T-cell (primary cell): ENCODE measurements at regions not wholly inside any gene's neighbourhood (a gene's known extent, or its start where the extent isn't known, plus 50 kb on each side); places are given as distances from the start of the nearest gene placed in this dataset.
A peak's percentile ranks its signal among the peaks of the same experiment; 100 is the strongest.

Experiments
- ATAC-seq, 4 experiments: fragments of 200-7000 bp in 3 of 4; fragments of 150-1000 bp in 1 of 4; cut with Tn5 transposase; replicated peaks in 1 of 4; 1 replicate in 3 of 4; 2 replicates in 1 of 4; pipeline ENCODE4 v1.10.0; 2021; ENCODE audit warnings: moderate library complexity in 3 of 4, mild to moderate bottlenecking in 2 of 4, moderate number of reproducible peaks in 1 of 4
- CTCF ChIA-PET, 2 donors: fragments of 300-600 bp; sonication (Branson Sonifier 250); formaldehyde crosslinking; loops; one replicate each; lab custom pipeline; 2022; ENCODE audit warnings: antibody characterized with exemption in 2 of 2; lab: Charles Lee
- POLR2A ChIA-PET, 2 donors: fragments of 300-600 bp; sonication (Branson Sonifier 250); formaldehyde crosslinking; loops; one replicate each; lab custom pipeline; 2022; ENCODE audit warnings: antibody characterized with exemption in 2 of 2; lab: Charles Lee
- DNase-seq, 35 experiments: peaks; one replicate each; pipeline versions ENCODE4 v3.0.0 to v3.0.0-alpha.2; 2013 to 2023
- H3K27ac ChIP-seq: one replicate; pipeline ENCODE4 v1.5.1; 2013; ENCODE audit warnings: low read length
- H3K27me3 ChIP-seq, 2 experiments: replicated peaks in 1 of 2; 1 replicate in 1 of 2; 2 replicates in 1 of 2; pipeline versions ENCODE4 v1.6.1 to v1.7.0; 2013; ENCODE audit warnings: low read length in 1 of 2, mixed read lengths in 1 of 2; ENCODE audit not compliant: control insufficient read depth in 2 of 2, insufficient read depth in 2 of 2; ENCODE audit errors: extremely low read depth in 1 of 2
- H3K36me3 ChIP-seq, 2 donors: 1 replicate in 1 of 2; 2 replicates in 1 of 2; pipeline versions ENCODE4 v1.6.1 to v1.7.0; 2013; ENCODE audit warnings: low read length in 1 of 2; ENCODE audit not compliant: control insufficient read depth in 2 of 2, insufficient read depth in 1 of 2; ENCODE audit errors: extremely low read depth in 1 of 2
- H3K4me1 ChIP-seq, 2 experiments: 1 replicate in 1 of 2; 2 replicates in 1 of 2; pipeline versions ENCODE4 v1.6.1 to v1.7.0; 2013; ENCODE audit warnings: low read length in 2 of 2, mixed read lengths in 1 of 2; ENCODE audit not compliant: insufficient read depth in 2 of 2, control insufficient read depth in 1 of 2; ENCODE audit errors: extremely low read depth in 1 of 2
- H3K4me3 ChIP-seq, 2 donors: 1 replicate in 1 of 2; 2 replicates in 1 of 2; pipeline versions ENCODE4 v1.5.1 to v1.7.0; 2013; ENCODE audit warnings: mild to moderate bottlenecking in 2 of 2, low read length in 1 of 2, moderate library complexity in 1 of 2; ENCODE audit not compliant: control insufficient read depth in 1 of 2; ENCODE audit errors: extremely low read depth in 1 of 2
- H3K9me3 ChIP-seq: 2 replicates; pipeline ENCODE4 v1.7.0; 2013
- H3K27ac Mint-ChIP-seq, 2 donors: one replicate each; pipeline ENCODE4 v1.8.0; 2020 to 2021; ENCODE audit warnings: mild to moderate bottlenecking in 2 of 2, mixed read lengths in 2 of 2
- H3K27me3 Mint-ChIP-seq, 2 donors: one replicate each; pipeline ENCODE4 v1.8.0; 2021 to 2022; ENCODE audit warnings: mixed read lengths in 2 of 2
- H3K36me3 Mint-ChIP-seq: one replicate; pipeline ENCODE4 v1.8.0; 2021; ENCODE audit warnings: mixed read lengths
- H3K4me1 Mint-ChIP-seq, 3 donors: one replicate each; pipeline ENCODE4 v1.8.0; 2020 to 2022; ENCODE audit warnings: mixed read lengths in 3 of 3, mild to moderate bottlenecking in 1 of 3
- H3K4me3 Mint-ChIP-seq, 3 donors: one replicate each; pipeline ENCODE4 v1.8.0; 2020 to 2022; ENCODE audit warnings: mild to moderate bottlenecking in 3 of 3, mixed read lengths in 3 of 3, moderate library complexity in 3 of 3
- H3K9me3 Mint-ChIP-seq, 3 donors: one replicate each; pipeline ENCODE4 v1.8.0; 2020 to 2022; ENCODE audit warnings: mixed read lengths in 3 of 3
- WGBS: methylation state at CpG from one replicate; pipeline ENCODE4 v1.1.5; 2013; ENCODE audit warnings: missing lambda C conversion rate; ENCODE audit not compliant: insufficient coverage; 5-methylcytosine and 5-hydroxymethylcytosine counted together

DNA sequence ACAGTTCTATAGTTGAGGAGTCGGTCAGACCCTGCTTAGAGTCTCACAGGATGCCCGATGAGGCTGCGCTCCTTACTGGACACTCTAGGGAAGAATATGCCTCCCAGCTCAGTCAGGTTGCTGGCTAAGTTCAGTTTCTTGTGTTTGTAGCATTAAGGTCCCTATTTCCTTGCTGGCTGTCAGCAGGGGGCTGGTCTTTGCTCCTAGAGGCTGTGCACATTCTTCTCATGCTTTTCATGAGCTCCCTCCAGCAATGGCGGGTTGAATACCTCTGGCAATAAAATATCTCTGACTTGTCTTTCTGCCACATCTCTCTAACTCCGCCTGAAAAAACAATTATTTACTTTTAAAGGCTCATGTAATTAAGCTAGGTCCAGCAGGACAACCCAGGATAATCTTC is 79.4 kb upstream of the DNAJC10 start:
- no peak for ATAC-seq
- H3K27ac ChIP-seq: no peak overlapping the region
- CTCF ChIA-PET: interaction anchor here in 1 of 2 donors (0.6 kb wide), 1 partner anchor 22 kb away, joined by 3 read pairs; no protein-coding TSS in a partner anchor
- POLR2A ChIA-PET: no interaction called here
- Mint-ChIP-seq H3K9me3 (no peaks in the 10 kb centered on the region), H3K27ac (no peak overlapping the region), H3K4me3 (no peak overlapping the region), H3K27me3 (peaks cover 8 to 15% of the 10 kb centered on the region in 2 donors), H3K36me3 (no peaks in the 10 kb centered on the region), H3K4me1 (no peaks in the 10 kb centered on the region)
- peaks cover 0 to 3% of the 10 kb centered on the region in 2 experiments for H3K27me3 ChIP-seq
- no peaks in the 10 kb centered on the region for H3K9me3 ChIP-seq
- H3K36me3 ChIP-seq: no peaks in the 10 kb centered on the region
- H3K4me1 ChIP-seq: no peaks in the 10 kb centered on the region
- 38% methylated on average over 3 of the region's 5 CpGs for WGBS
- H3K4me3 ChIP-seq: no peak overlapping the region
- DNase-seq: no peak

DNA sequence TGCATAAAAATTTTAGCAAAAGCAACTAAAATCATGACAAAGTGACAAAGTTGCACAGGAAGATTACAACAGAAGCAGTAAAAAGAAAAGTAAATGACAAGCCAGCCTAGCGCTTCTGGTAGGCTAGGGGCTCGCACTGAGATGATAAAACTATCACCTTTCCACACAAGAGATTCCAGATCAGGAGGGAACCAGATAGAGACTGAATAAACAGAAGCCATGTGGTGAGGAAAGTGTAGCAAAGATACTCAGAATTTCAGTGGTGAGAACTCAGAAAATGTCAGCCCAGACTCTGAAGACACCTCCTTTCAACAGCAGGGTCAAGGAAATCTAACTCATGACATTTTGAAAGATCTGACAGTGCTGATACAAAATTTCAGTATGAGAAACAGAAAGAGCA is 77.4 kb upstream of the DNAJC10 start:
- POLR2A ChIA-PET: no interaction called here
- H3K9me3 Mint-ChIP-seq: no peaks in the 10 kb centered on the region
- DNase-seq: no peak
- WGBS: no CpG with 5 or more reads among the region's 2 CpGs
- H3K4me1 Mint-ChIP-seq: no peaks in the 10 kb centered on the region
- H3K27me3 Mint-ChIP-seq: peaks cover 6 to 13% of the 10 kb centered on the region in 2 donors
- Histone ChIP-seq H3K36me3 (no peaks in the 10 kb centered on the region), H3K4me3 (no peak overlapping the region), H3K27ac (no peak overlapping the region), H3K4me1 (no peaks in the 10 kb centered on the region), H3K9me3 (no peaks in the 10 kb centered on the region), H3K27me3 (peaks cover 0 to 3% of the 10 kb centered on the region in 2 experiments)
- no peaks in the 10 kb centered on the region for H3K36me3 Mint-ChIP-seq
- H3K27ac Mint-ChIP-seq: no peak overlapping the region
- ATAC-seq: no peak
- no peak overlapping the region for H3K4me3 Mint-ChIP-seq
- CTCF ChIA-PET: no interaction called here

DNA sequence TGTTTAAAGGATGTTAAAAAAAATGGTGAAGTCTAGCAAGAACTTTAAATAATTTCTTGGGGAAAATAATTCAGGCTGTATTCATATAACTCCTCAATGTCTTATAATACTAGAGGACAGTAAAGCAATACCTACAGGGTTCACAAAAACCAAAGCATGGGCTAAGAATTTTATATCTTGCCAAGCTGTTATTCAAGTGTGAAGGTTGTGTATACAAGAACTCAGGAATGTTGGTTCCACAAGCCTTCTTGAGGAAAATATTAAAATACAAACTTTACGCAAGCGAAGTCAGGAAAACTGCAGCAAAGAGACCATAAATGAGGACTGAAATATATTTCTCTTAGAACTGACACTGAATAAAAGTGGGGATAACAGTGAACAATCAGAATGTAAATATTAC is 76.1 kb upstream of the DNAJC10 start:
- H3K4me3 ChIP-seq: no peak overlapping the region
- WGBS: no CpG with 5 or more reads among the region's 2 CpGs
- Mint-ChIP-seq H3K36me3 (no peaks in the 10 kb centered on the region), H3K27me3 (peaks cover 6 to 13% of the 10 kb centered on the region in 2 donors), H3K4me1 (no peaks in the 10 kb centered on the region), H3K27ac (no peak overlapping the region), H3K4me3 (no peak overlapping the region), H3K9me3 (no peaks in the 10 kb centered on the region)
- no peaks in the 10 kb centered on the region for H3K4me1 ChIP-seq
- CTCF ChIA-PET: no interaction called here
- no peaks in the 10 kb centered on the region for H3K9me3 ChIP-seq
- POLR2A ChIA-PET: no interaction called here
- H3K27me3 ChIP-seq: peaks cover 0 to 3% of the 10 kb centered on the region in 2 experiments
- no peak overlapping the region for H3K27ac ChIP-seq
- DNase-seq (no peak), ATAC-seq (no peak)
- H3K36me3 ChIP-seq: no peaks in the 10 kb centered on the region

DNA sequence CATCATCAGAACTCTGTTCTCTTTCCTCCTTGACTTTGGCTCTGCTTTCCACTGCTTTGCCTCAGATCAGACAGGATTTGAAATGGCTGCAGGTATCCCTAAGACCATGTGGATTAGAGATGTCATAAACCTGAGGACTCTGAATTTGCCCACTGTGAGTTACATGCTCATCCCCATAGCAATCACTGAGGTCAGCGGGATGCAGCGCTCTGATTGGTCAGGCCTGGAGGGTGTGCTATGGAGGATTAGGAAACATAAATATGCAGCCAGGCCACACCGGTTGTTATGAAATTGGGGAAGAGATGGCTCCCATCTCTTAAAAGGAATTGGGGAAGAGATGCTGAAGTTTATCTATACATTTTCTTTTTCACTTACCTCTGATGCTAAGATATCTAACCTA is 73.7 kb upstream of the DNAJC10 start:
- H3K27ac Mint-ChIP-seq: no peak overlapping the region
- no peak overlapping the region for H3K4me3 Mint-ChIP-seq
- Histone ChIP-seq H3K9me3 (no peaks in the 10 kb centered on the region), H3K4me1 (no peaks in the 10 kb centered on the region), H3K4me3 (no peak overlapping the region), H3K27ac (no peak overlapping the region), H3K27me3 (no peaks in the 10 kb centered on the region), H3K36me3 (no peaks in the 10 kb centered on the region)
- H3K27me3 Mint-ChIP-seq: peaks cover under 1 to 4% of the 10 kb centered on the region in 2 donors
- H3K36me3 Mint-ChIP-seq: no peaks in the 10 kb centered on the region
- H3K4me1 Mint-ChIP-seq: no peaks in the 10 kb centered on the region
- ChIA-PET POLR2A (no interaction called here), CTCF (no interaction called here)
- no peaks in the 10 kb centered on the region for H3K9me3 Mint-ChIP-seq
- WGBS: no CpG with 5 or more reads among the region's 3 CpGs
- DNase-seq (peak in 19 of 35 experiments; percentile 3 to 38 (median 12)), ATAC-seq (peak in 3 of 4 experiments; percentile 55 to 58 (median 57))

DNA sequence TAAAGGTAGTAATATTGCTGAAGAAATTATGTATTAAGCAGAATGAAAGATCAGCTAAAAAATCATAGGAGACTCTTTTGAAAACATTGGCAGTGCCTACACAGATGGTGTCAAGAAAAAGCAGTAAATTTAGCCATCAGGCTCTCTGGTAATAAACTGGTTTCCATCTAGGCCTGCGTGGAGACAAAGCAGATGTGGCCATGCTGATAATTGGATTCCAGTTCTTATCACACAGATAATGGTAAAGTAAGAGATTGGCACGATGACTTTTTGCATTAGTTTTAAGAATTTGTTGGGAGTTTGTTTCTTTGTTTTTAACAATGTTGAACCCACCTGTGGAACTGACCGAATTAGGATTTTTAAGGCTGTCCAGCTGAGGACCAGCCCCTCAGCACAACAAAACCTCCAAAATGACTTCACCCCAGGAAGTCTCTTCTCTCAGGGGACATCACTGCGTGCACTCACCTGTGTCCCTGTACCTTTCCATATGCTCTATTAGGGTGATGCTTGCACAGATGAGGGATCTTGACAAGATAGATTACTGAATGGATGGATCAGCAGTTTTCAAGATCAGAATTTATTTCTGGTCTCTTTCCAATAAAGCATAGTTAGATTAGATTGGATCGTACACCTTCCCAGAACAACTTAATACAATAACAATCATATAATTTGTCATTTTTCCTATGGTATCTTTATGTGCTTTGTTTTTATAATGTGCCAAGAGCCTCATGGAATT is 69.1 kb upstream of the DNAJC10 start:
- H3K27ac Mint-ChIP-seq: no peak overlapping the region
- H3K4me1 ChIP-seq: no peaks in the 10 kb centered on the region
- POLR2A ChIA-PET: no interaction called here
- H3K4me3 Mint-ChIP-seq: no peak overlapping the region
- no peaks in the 10 kb centered on the region for H3K9me3 ChIP-seq
- H3K4me1 Mint-ChIP-seq: peaks cover under 1 to 4% (median under 1%) of the 10 kb centered on the region in 3 donors
- H3K4me3 ChIP-seq: no peak overlapping the region
- ATAC-seq (no peak), DNase-seq (no peak)
- no peak overlapping the region for H3K27ac ChIP-seq
- no peaks in the 10 kb centered on the region for H3K36me3 Mint-ChIP-seq
- no peaks in the 10 kb centered on the region for H3K9me3 Mint-ChIP-seq
- no peaks in the 10 kb centered on the region for H3K36me3 ChIP-seq
- no peaks in the 10 kb centered on the region for H3K27me3 Mint-ChIP-seq
- WGBS: no CpG with 5 or more reads among the region's 5 CpGs
- H3K27me3 ChIP-seq: no peaks in the 10 kb centered on the region
- CTCF ChIA-PET: no interaction called here

DNA sequence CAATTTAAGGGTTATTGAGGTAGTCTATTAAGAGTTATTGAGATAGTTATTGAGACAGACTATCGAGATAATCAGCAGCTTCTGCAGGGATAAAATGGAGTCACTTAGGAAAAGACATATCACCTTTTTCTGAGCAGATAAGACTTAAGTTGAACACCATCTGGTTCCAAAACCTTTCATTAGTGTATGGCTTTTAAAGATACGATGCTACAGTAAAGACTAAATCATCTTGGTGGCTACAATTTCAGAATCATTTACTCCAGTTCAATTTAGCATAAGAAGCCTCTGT is 68.6 kb upstream of the DNAJC10 start:
- CTCF ChIA-PET: no interaction called here
- no peaks in the 10 kb centered on the region for H3K4me1 ChIP-seq
- no peaks in the 10 kb centered on the region for H3K9me3 Mint-ChIP-seq

More for the DNA sequence above, 68.6 kb upstream of the DNAJC10 start:
- Mint-ChIP-seq H3K36me3 (no peaks in the 10 kb centered on the region), H3K27ac (no peak overlapping the region), H3K4me3 (no peak overlapping the region), H3K27me3 (no peaks in the 10 kb centered on the region), H3K4me1 (peaks cover 5 to 8% (median 5%) of the 10 kb centered on the region in 3 donors)
- DNase-seq: no peak
- WGBS: no CpG with 5 or more reads among the region's 2 CpGs
- no peak for ATAC-seq
- Histone ChIP-seq H3K27ac (no peak overlapping the region), H3K27me3 (no peaks in the 10 kb centered on the region), H3K36me3 (no peaks in the 10 kb centered on the region), H3K4me3 (no peak overlapping the region), H3K9me3 (no peaks in the 10 kb centered on the region)
- POLR2A ChIA-PET: no interaction called here
